WTC11 (cell line): ENCODE measurements at regions not wholly inside any gene's neighbourhood (a gene's known extent, or its start where the extent isn't known, plus 50 kb on each side); places are given as distances from the start of the nearest gene placed in this dataset.
A peak's percentile ranks its signal among the peaks of the same experiment; 100 is the strongest.

Experiments used
- ATAC-seq: fragments of 200-7000 bp; cut with Tn5 transposase; 2 replicates; pipeline ENCODE4 v1.10.0; 2021; ENCODE audit warnings: mild to moderate bottlenecking, moderate library complexity
- CTCF ChIA-PET: fragments of 300-600 bp; sonication (Branson Sonifier 250); formaldehyde crosslinking; loops from one replicate; lab custom pipeline; 2021; ENCODE audit warnings: antibody characterized with exemption; lab: Charles Lee
- POLR2A ChIA-PET: fragments of 350-600 bp; sonication (Branson Sonifier 250); formaldehyde crosslinking; loops from one replicate; lab custom pipeline; 2021; ENCODE audit warnings: antibody characterized with exemption; lab: Charles Lee
- DNase-seq: peaks from one replicate; pipeline ENCODE4 v3.0.0; 2021; ENCODE audit warnings: low spot score
- H3K27ac Mint-ChIP-seq: 2 replicates; pipeline ENCODE4 v1.8.0; 2021; ENCODE audit warnings: mixed read lengths
- H3K27me3 Mint-ChIP-seq: 2 replicates; pipeline ENCODE4 v1.8.0; 2021; ENCODE audit warnings: low read depth, mild to moderate bottlenecking, moderate library complexity, mixed read lengths
- H3K36me3 Mint-ChIP-seq: 2 replicates; pipeline ENCODE4 v1.8.0; 2021; ENCODE audit warnings: mixed read lengths
- H3K4me1 Mint-ChIP-seq: 2 replicates; pipeline ENCODE4 v1.8.0; 2022; ENCODE audit warnings: mixed read lengths
- H3K4me3 Mint-ChIP-seq: 2 replicates; pipeline ENCODE4 v1.8.0; 2021; ENCODE audit warnings: mild to moderate bottlenecking, moderate library complexity, mixed read lengths
- H3K9me3 Mint-ChIP-seq: 2 replicates; pipeline ENCODE4 v1.8.0; 2021; ENCODE audit warnings: mixed read lengths
- ARID4B ChIP-seq: sonication (generic); formaldehyde crosslinking; IDR thresholded peaks from 2 replicates; pipeline ENCODE4 v1.8.0; 2023; ENCODE audit warnings: missing genetic modification reagents, mild to moderate bottlenecking, borderline replicate concordance
- ATF6 ChIP-seq: sonication (generic); formaldehyde crosslinking; IDR thresholded peaks from 2 replicates; pipeline ENCODE4 v1.8.1; 2023; ENCODE audit warnings: mild to moderate bottlenecking, missing genetic modification reagents
- CBFB ChIP-seq: sonication (generic); formaldehyde crosslinking; IDR thresholded peaks from 2 replicates; pipeline ENCODE4 v1.8.1; 2022; ENCODE audit warnings: mild to moderate bottlenecking, low read depth, missing genetic modification reagents
- CREM ChIP-seq: sonication (generic); formaldehyde crosslinking; IDR thresholded peaks from 2 replicates; pipeline ENCODE4 v1.8.1; 2022; ENCODE audit warnings: mild to moderate bottlenecking, missing genetic modification reagents, moderate library complexity
- CTCF ChIP-seq: fragments of 200-600 bp; IDR thresholded peaks from 2 replicates; pipeline ENCODE4 v1.8.0; 2022; ENCODE audit warnings: antibody characterized with exemption
- ELF4 ChIP-seq: sonication (generic); formaldehyde crosslinking; IDR thresholded peaks from 2 replicates; pipeline ENCODE4 v1.8.1; 2022; ENCODE audit warnings: low read depth, mild to moderate bottlenecking, moderate library complexity, missing genetic modification reagents
- EMX1 ChIP-seq: fragments of 250-450 bp; sonication (Bioruptor Pico); IDR thresholded peaks from 2 replicates; pipeline ENCODE4 v1.8.0; 2021; ENCODE audit warnings: mild to moderate bottlenecking
- GRHL2 ChIP-seq: fragments of 250-450 bp; sonication (Bioruptor Pico); IDR thresholded peaks from 2 replicates; pipeline ENCODE4 v1.8.0; 2022; ENCODE audit warnings: mild to moderate bottlenecking, moderate library complexity; ENCODE audit not compliant: insufficient replicate concordance, severe bottlenecking
- GTF2I ChIP-seq: fragments of 250-450 bp; sonication (Bioruptor Pico); conservative IDR thresholded peaks from 2 replicates; pipeline ENCODE4 v1.4.0; 2021; ENCODE audit warnings: mild to moderate bottlenecking
- HMGXB4 ChIP-seq: sonication (generic); formaldehyde crosslinking; IDR thresholded peaks from 2 replicates; pipeline ENCODE4 v1.8.1; 2023; ENCODE audit warnings: mild to moderate bottlenecking, moderate library complexity, missing genetic modification reagents
- IRF2 ChIP-seq: sonication (generic); formaldehyde crosslinking; IDR thresholded peaks from 2 replicates; pipeline ENCODE4 v1.8.0; 2022; ENCODE audit warnings: low read depth, missing genetic modification reagents, borderline replicate concordance
- MXD4 ChIP-seq: fragments of 250-450 bp; sonication (Bioruptor Pico); IDR thresholded peaks from 2 replicates; pipeline ENCODE4 v1.8.0; 2021; ENCODE audit warnings: mild to moderate bottlenecking, moderate library complexity, borderline replicate concordance
- NFE2L1 ChIP-seq: sonication (generic); formaldehyde crosslinking; IDR thresholded peaks from 2 replicates; pipeline ENCODE4 v1.8.1; 2023; ENCODE audit warnings: missing genetic modification reagents
- NR1H2 ChIP-seq: sonication (generic); formaldehyde crosslinking; IDR thresholded peaks from 2 replicates; pipeline ENCODE4 v1.9.0; 2021; ENCODE audit warnings: mild to moderate bottlenecking, moderate library complexity, missing genetic modification reagents
- NR3C1 ChIP-seq: sonication (generic); formaldehyde crosslinking; conservative IDR thresholded peaks from 2 replicates; pipeline ENCODE4 v1.8.1; 2023; ENCODE audit warnings: low read depth, mild to moderate bottlenecking, missing genetic modification reagents
- RORB ChIP-seq: fragments of 250-450 bp; sonication (Bioruptor Pico); IDR thresholded peaks from 2 replicates; pipeline ENCODE4 v1.9.0; 2021; ENCODE audit warnings: mild to moderate bottlenecking
- TCF7 ChIP-seq: sonication (generic); formaldehyde crosslinking; IDR thresholded peaks from 2 replicates; pipeline ENCODE4 v1.8.0; 2022; ENCODE audit warnings: mild to moderate bottlenecking, low read depth, missing genetic modification reagents, moderate library complexity
- ZNF232 ChIP-seq: sonication (generic); formaldehyde crosslinking; IDR thresholded peaks from 2 replicates; pipeline ENCODE4 v1.8.0; 2022; ENCODE audit warnings: mild to moderate bottlenecking, missing genetic modification reagents
- ZNF425 ChIP-seq: fragments of 250-450 bp; sonication (Bioruptor Pico); conservative IDR thresholded peaks from 2 replicates; pipeline ENCODE4 v1.9.0; 2021; ENCODE audit warnings: mild to moderate bottlenecking

- Mint-ChIP-seq H3K27me3 (no peaks in the 10 kb centered on the region), H3K4me3 (no peak overlapping the region), H3K36me3 (peaks cover 9% of the 10 kb centered on the region), H3K27ac (no peak overlapping the region), H3K9me3 (peaks cover 11% of the 10 kb centered on the region), H3K4me1 (no peaks in the 10 kb centered on the region)
- TF ChIP-seq IRF2, result no peak
- TF ChIP-seq ZNF232, result no peak
- TF ChIP-seq CREM (CRISPR knock-in tag), result no peak
- TF ChIP-seq ATF6 (CRISPR knock-in tag), result no peak
- TF ChIP-seq NR3C1 (CRISPR knock-in tag), result no peak
- ATAC-seq, result no peak
- peak; percentile 8 for DNase-seq
- ChIA-PET POLR2A (no interaction called here), CTCF (no interaction called here)
These were observed 103.8 kb downstream of the PDGFA start for GRCh38 chr7:415646-416525.

GRCh38 chr7:416761-417624 lies 102.7 kb downstream of the PDGFA start:
- CTCF ChIA-PET, result interaction anchor here (0.5 kb wide), 1 partner anchor 64 kb away, joined by 3 read pairs; no protein-coding TSS in a partner anchor
- H3K4me3 Mint-ChIP-seq, result no peak overlapping the region
- no peaks in the 10 kb centered on the region for H3K27me3 Mint-ChIP-seq
- no peak for TF ChIP-seq RORB (CRISPR knock-in tag)
- no peak for TF ChIP-seq MXD4 (CRISPR knock-in tag)
- TF ChIP-seq CTCF, result no peak
- no peak for TF ChIP-seq GRHL2
- TF ChIP-seq ELF4 (CRISPR knock-in tag), result no peak
- no peak overlapping the region for H3K27ac Mint-ChIP-seq
- POLR2A ChIA-PET, result no interaction called here
- ATAC-seq, result no peak
- no peak for DNase-seq
- H3K9me3 Mint-ChIP-seq, result peaks cover 11% of the 10 kb centered on the region
- peaks cover 9% of the 10 kb centered on the region for H3K36me3 Mint-ChIP-seq
- H3K4me1 Mint-ChIP-seq, result peaks cover 3% of the 10 kb centered on the region

GRCh38 chr7:417625-417889 lies 102.1 kb downstream of the PDGFA start:
- POLR2A ChIA-PET, result no interaction called here
- peaks cover 11% of the 10 kb centered on the region for H3K9me3 Mint-ChIP-seq

More at GRCh38 chr7:417625-417889, 102.1 kb downstream of the PDGFA start:
- no peaks in the 10 kb centered on the region for H3K27me3 Mint-ChIP-seq
- DNase-seq (no peak), ATAC-seq (no peak)
- TF ChIP-seq EMX1 (no peak), TCF7 (no peak), HMGXB4 (CRISPR knock-in tag) (no peak), GTF2I (CRISPR knock-in tag) (no peak), NFE2L1 (CRISPR knock-in tag) (no peak), CBFB (CRISPR knock-in tag) (no peak), ARID4B (CRISPR knock-in tag) (no peak), ZNF425 (CRISPR knock-in tag) (no peak), NR1H2 (CRISPR knock-in tag) (no peak)
- CTCF ChIA-PET, result interaction anchor here (0.5 kb wide), 1 partner anchor 64 kb away, joined by 3 read pairs; no protein-coding TSS in a partner anchor
- peaks cover 9% of the 10 kb centered on the region for H3K36me3 Mint-ChIP-seq
- peaks cover 3% of the 10 kb centered on the region for H3K4me1 Mint-ChIP-seq
- no peak overlapping the region for H3K27ac Mint-ChIP-seq
- H3K4me3 Mint-ChIP-seq, result no peak overlapping the region
